Stimulated activated CD4-positive, alpha-beta T cell treated with anti-CD3 and anti-CD28 coated beads, Interleukin-2, amount 100 ng/mL, for 48 hours (primary cell): ENCODE measurements at regions not wholly inside any gene's neighbourhood (a gene's known extent, or its start where the extent isn't known, plus 50 kb on each side); places are given as distances from the start of the nearest gene placed in this dataset.
"Not testable (repeated sequence)": the region's sequence is repeated elsewhere in the genome, so short reads cannot be mapped to it uniquely, and the experiment has no call there.

ENCODE experiments used
- DNase-seq, 2 donors: peaks; one replicate each; pipeline ENCODE4 v3.0.0-alpha.2; 2020

GRCh38 chr1:56147034-56147433 is 432.3 kb downstream of the PLPP3 start:
- no peak for DNase-seq

- DNase-seq = no peak
These were observed 432.9 kb downstream of the PLPP3 start for GRCh38 chr1:56146449-56146848.

- no peak for DNase-seq
These were observed 433.8 kb downstream of the PLPP3 start for GRCh38 chr1:56145581-56145980.

- no peak for DNase-seq
These were observed 437.1 kb downstream of the PLPP3 start for GRCh38 chr1:56142301-56142700.

GRCh38 chr1:56139836-56140235 is 439.5 kb downstream of the PLPP3 start:
- DNase-seq = no peak

GRCh38 chr1:56137521-56138505 is 441.6 kb downstream of the PLPP3 start:
- DNase-seq = no peak

- DNase-seq = no peak
These were observed 442.3 kb downstream of the PLPP3 start for GRCh38 chr1:56137090-56137489.

- DNase-seq = no peak
These were observed 443.6 kb downstream of the PLPP3 start for GRCh38 chr1:56135864-56136147.

GRCh38 chr1:56135069-56135863 is 444.1 kb downstream of the PLPP3 start:
- DNase-seq = no peak

GRCh38 chr1:56133522-56134472 is 445.6 kb downstream of the PLPP3 start:
- DNase-seq = no peak

- DNase-seq = no peak
These were observed 446.8 kb downstream of the PLPP3 start for GRCh38 chr1:56132520-56132919.

- no peak for DNase-seq
These were observed 449.5 kb downstream of the PLPP3 start for GRCh38 chr1:56129837-56130236.

GRCh38 chr1:56125316-56125715 is 454.0 kb downstream of the PLPP3 start:
- no peak for DNase-seq

- DNase-seq = no peak
These were observed 455.5 kb downstream of the PLPP3 start for GRCh38 chr1:56123826-56124225.

GRCh38 chr1:56123421-56123820 is 455.9 kb downstream of the PLPP3 start:
- no peak for DNase-seq

GRCh38 chr1:56120021-56120420 is 459.3 kb downstream of the PLPP3 start:
- no peak for DNase-seq

- not testable (repeated sequence) for DNase-seq
These were observed 460.7 kb downstream of the PLPP3 start for GRCh38 chr1:56118676-56119075.

GRCh38 chr1:56115701-56116100 is 463.7 kb downstream of the PLPP3 start:
- no peak for DNase-seq

GRCh38 chr1:56113679-56114078 is 465.7 kb downstream of the PLPP3 start:
- no peak for DNase-seq

- DNase-seq = no peak
These were observed 472.1 kb downstream of the PLPP3 start for GRCh38 chr1:56107275-56107638.

- no peak for DNase-seq
These were observed 472.7 kb downstream of the PLPP3 start for GRCh38 chr1:56106531-56107274.

GRCh38 chr1:56105397-56105796 is 474.0 kb downstream of the PLPP3 start:
- no peak for DNase-seq
